ENCODE measurements at regions not wholly inside any gene's neighbourhood (a gene's known extent, or its start where the extent isn't known, plus 50 kb on each side); places are given as distances from the start of the nearest gene placed in this dataset.

DNA sequence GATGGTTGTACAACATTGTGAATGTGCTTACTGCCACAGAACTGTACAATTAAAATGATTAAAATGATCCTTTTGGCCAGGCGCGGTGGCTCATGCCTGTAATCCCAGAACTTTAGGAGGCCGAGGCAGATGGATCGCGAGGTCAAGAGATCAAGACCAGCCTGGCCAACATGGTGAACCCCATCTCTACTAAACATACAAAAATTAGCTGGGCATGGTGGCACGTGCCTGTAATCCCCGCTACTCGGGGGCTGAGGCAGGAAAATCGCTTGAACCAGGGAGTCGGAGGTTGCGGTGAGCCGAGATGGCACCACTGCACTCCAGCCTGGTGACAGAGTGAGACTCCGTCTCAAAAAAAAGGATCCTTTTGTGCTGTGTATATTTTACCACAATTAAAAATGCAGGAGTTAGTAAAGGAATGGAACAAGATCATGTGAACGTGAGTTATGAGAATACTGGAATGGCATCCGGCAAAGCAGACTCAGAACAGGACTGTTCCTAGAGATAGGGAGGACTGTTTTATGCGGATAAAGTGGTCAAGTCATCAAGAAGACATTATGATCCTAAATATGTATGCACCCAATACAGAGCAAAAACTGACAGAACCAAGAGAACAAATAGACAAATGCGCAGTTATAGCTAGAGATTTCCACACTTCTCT lies 58.0 kb upstream of the CLDN5 start (continued):
- no peak for TF ChIP-seq PTTG1 (tag; IDR thresholded peaks at IDR 0.05; ENCODE audit: low read depth)
- no peak for TF ChIP-seq CEBPG (CRISPR knock-in tag; IDR thresholded peaks at IDR 0.05)
- no peak for TF ChIP-seq CEBPG (tag; conservative IDR thresholded peaks at IDR 0.05 in 1 of 2, IDR thresholded peaks at IDR 0.05 in 1 of 2)
- no peak for TF ChIP-seq XRCC5 (IDR thresholded peaks at IDR 0.05; ENCODE audit: low read depth, low read length)
- no peak for TF ChIP-seq SPI1 (IDR thresholded peaks at IDR 0.05; ENCODE audit: borderline replicate concordance, low read depth, low read length)
- no peak for TF ChIP-seq ZNF444 (CRISPR knock-in tag; IDR thresholded peaks at IDR 0.05)
- no peak for TF ChIP-seq HNRNPLL (IDR thresholded peaks at IDR 0.05; ENCODE audit: low read depth, low read length, poor library complexity, severe bottlenecking)
- TF ChIP-seq NR2C1 (IDR thresholded peaks at IDR 0.05), result no peak
- TF ChIP-seq NR2C1 (tag; IDR thresholded peaks at IDR 0.05), result no peak
- TF ChIP-seq SMC3 (conservative IDR thresholded peaks at IDR 0.05; ENCODE audit: insufficient read depth, low read depth, low read length), result no peak
- TF ChIP-seq, protein P1, sequence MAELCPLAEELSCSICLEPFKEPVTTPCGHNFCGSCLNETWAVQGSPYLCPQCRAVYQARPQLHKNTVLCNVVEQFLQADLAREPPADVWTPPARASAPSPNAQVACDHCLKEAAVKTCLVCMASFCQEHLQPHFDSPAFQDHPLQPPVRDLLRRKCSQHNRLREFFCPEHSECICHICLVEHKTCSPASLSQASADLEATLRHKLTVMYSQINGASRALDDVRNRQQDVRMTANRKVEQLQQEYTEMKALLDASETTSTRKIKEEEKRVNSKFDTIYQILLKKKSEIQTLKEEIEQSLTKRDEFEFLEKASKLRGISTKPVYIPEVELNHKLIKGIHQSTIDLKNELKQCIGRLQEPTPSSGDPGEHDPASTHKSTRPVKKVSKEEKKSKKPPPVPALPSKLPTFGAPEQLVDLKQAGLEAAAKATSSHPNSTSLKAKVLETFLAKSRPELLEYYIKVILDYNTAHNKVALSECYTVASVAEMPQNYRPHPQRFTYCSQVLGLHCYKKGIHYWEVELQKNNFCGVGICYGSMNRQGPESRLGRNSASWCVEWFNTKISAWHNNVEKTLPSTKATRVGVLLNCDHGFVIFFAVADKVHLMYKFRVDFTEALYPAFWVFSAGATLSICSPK (IDR thresholded peaks at IDR 0.05; ENCODE audit: borderline replicate concordance), result no peak
- TF ChIP-seq GATA2 (CRISPR knock-in tag; IDR thresholded peaks at IDR 0.05), result peak; percentile 84
- peak; percentile 57; the same call in 1 of the 2 replicates for TF ChIP-seq RNF2 (IDR thresholded peaks at IDR 0.05)
- no peak for TF ChIP-seq SNRNP70 (optimal IDR thresholded peaks at IDR 0.05; ENCODE audit: low read depth, low read length)
- TF ChIP-seq RB1 (IDR thresholded peaks at IDR 0.05; ENCODE audit: low read depth), result no peak
- no peak for TF ChIP-seq PRPF4 (IDR thresholded peaks at IDR 0.05; ENCODE audit: insufficient read depth, low read depth, low read length, poor library complexity, severe bottlenecking)
- TF ChIP-seq CHD1 (IDR thresholded peaks at IDR 0.05; ENCODE audit: low read length), result no peak
- no peak for TF ChIP-seq EHMT2 (IDR thresholded peaks at IDR 0.05)
- TF ChIP-seq ZNF140 (CRISPR knock-in tag; IDR thresholded peaks at IDR 0.05), result no peak
- peak; percentile 50 for TF ChIP-seq ETV5 (CRISPR knock-in tag; IDR thresholded peaks at IDR 0.05; ENCODE audit: low read depth)
- TF ChIP-seq RBM22 (IDR thresholded peaks at IDR 0.05; ENCODE audit: low read depth, low read length, poor library complexity, severe bottlenecking), result no peak
- TF ChIP-seq FOXK1 (CRISPR knock-in tag; IDR thresholded peaks at IDR 0.05; ENCODE audit: borderline replicate concordance), result no peak
- TF ChIP-seq, protein P2, sequence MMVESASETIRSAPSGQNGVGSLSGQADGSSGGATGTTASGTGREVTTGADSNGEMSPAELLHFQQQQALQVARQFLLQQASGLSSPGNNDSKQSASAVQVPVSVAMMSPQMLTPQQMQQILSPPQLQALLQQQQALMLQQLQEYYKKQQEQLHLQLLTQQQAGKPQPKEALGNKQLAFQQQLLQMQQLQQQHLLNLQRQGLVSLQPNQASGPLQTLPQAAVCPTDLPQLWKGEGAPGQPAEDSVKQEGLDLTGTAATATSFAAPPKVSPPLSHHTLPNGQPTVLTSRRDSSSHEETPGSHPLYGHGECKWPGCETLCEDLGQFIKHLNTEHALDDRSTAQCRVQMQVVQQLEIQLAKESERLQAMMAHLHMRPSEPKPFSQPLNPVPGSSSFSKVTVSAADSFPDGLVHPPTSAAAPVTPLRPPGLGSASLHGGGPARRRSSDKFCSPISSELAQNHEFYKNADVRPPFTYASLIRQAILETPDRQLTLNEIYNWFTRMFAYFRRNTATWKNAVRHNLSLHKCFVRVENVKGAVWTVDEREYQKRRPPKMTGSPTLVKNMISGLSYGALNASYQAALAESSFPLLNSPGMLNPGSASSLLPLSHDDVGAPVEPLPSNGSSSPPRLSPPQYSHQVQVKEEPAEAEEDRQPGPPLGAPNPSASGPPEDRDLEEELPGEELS (CRISPR knock-in tag; IDR thresholded peaks at IDR 0.05; ENCODE audit: borderline replicate concordance), result no peak
- TF ChIP-seq KDM5B (IDR thresholded peaks at IDR 0.05; ENCODE audit: insufficient replicate concordance, low read depth, low read length), result no peak
- TF ChIP-seq MYBL2 (IDR thresholded peaks at IDR 0.05; ENCODE audit: low read depth), result no peak
- TF ChIP-seq MYBL2 (CRISPR knock-in tag; IDR thresholded peaks at IDR 0.05; ENCODE audit: borderline replicate concordance), result no peak
- TF ChIP-seq ZNF124 (CRISPR knock-in tag; IDR thresholded peaks at IDR 0.05), result no peak
